ENCODE measurements at regions not wholly inside any gene's neighbourhood (a gene's known extent, or its start where the extent isn't known, plus 50 kb on each side); places are given as distances from the start of the nearest gene placed in this dataset.
"Not testable (repeated sequence)": the region's sequence is repeated elsewhere in the genome, so short reads cannot be mapped to it uniquely, and the experiment has no call there.

DNA sequence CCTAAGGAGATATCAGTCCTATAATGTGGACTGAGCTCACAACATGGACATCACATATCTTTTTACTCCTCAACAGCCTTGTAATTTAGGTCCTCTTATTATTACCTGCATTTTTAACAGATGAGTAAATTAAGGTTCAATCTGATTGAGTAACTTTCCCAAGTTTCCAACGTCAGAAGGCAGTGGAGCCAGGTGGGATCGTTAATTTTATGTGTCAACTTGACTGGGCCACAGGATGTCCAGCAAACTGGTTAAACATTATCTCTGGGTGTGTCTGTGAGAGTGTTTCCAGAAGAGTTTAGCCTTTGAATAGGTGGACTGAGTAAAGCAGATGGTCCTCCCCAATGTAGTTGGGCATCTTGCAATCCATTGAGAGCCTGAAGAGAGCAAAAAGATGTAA lies 59.0 kb upstream of the SLIT2 start:
- Histone ChIP-seq H3K9me3 (no peaks in the 10 kb centered on the region), H3K4me3 (no peak overlapping the region), H3K27ac (no peak overlapping the region), H3K27me3 (no peaks in the 10 kb centered on the region), H3K4me1 (no peaks in the 10 kb centered on the region), H3K36me3 (no peaks in the 10 kb centered on the region)
- no peak for DNase-seq
- in situ Hi-C loops (cut with MboI; ENCODE audit: low pct_ligation_motif_present in 1 of 4, low pct_unique_long_range_greater_than_20kb in 1 of 4, low sequenced_read_pairs in 3 of 4) (no loop called here), intact Hi-C loops (cut with DNase I; ENCODE audit: low total_unique reads) (no loop called here)
- WGBS, 2 donors (ENCODE audit: low coverage in 1 of 2), result 35 to 40% methylated on average over 1 to 2 of the region's 2 CpGs
- no peak for TF ChIP-seq POLR2A (IDR thresholded peaks at IDR 0.05)
- no peak for TF ChIP-seq POLR2AphosphoS5 (IDR thresholded peaks at IDR 0.05)
- no peak for TF ChIP-seq CTCF (IDR thresholded peaks at IDR 0.05)
- no peak for TF ChIP-seq EP300 (IDR thresholded peaks at IDR 0.05; ENCODE audit: low read depth)

DNA sequence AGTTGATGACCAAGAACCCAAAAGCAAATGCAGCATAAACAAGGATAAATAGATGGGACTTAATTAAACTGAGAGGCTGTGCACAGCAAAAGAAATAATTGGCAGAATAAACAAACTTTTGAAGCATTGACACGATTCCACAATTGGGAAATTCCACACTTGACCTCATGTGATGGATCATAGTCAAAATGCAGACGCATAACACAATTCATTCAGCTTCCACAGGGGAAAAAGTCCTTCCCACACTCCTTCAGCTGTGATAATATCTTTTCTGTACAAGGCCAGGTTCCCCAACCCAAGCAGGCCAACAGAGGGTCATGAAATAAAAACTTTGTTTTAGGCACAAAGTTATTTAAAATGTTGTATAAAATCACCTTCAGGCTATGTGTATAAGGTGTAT lies 66.6 kb upstream of the SLIT2 start:
- in situ Hi-C loops (cut with MboI; ENCODE audit: low pct_ligation_motif_present in 1 of 4, low pct_unique_long_range_greater_than_20kb in 1 of 4, low sequenced_read_pairs in 3 of 4), result no loop called here
- Histone ChIP-seq H3K4me3 (no peak overlapping the region), H3K27me3 (no peaks in the 10 kb centered on the region), H3K27ac (no peak overlapping the region), H3K36me3 (no peaks in the 10 kb centered on the region), H3K4me1 (no peaks in the 10 kb centered on the region), H3K9me3 (peaks cover 0 to 4% of the 10 kb centered on the region in 2 donors)
- intact Hi-C loops (cut with DNase I; ENCODE audit: low total_unique reads), result no loop called here
- TF ChIP-seq CTCF (IDR thresholded peaks at IDR 0.05) (no peak), POLR2AphosphoS5 (IDR thresholded peaks at IDR 0.05) (no peak), EP300 (IDR thresholded peaks at IDR 0.05; ENCODE audit: low read depth) (no peak), POLR2A (IDR thresholded peaks at IDR 0.05) (no peak)
- WGBS, 2 donors (ENCODE audit: low coverage in 1 of 2), result 63 to 77% methylated on average over 2 of the region's 2 CpGs
- no peak for DNase-seq

GRCh38 chr4:20183131-20183530 lies 68.6 kb upstream of the SLIT2 start:
- in situ Hi-C loops (cut with MboI; ENCODE audit: low pct_ligation_motif_present in 1 of 4, low pct_unique_long_range_greater_than_20kb in 1 of 4, low sequenced_read_pairs in 3 of 4); intact Hi-C loops (cut with DNase I; ENCODE audit: low total_unique reads); H3K9me3 ChIP-seq; H3K36me3 ChIP-seq; DNase-seq; H3K27me3 ChIP-seq; H3K27ac ChIP-seq; H3K4me3 ChIP-seq; H3K4me1 ChIP-seq: not testable (repeated sequence)
- 89 to 96% methylated on average over 3 to 5 of the region's 5 CpGs for WGBS, 2 donors (ENCODE audit: low coverage in 1 of 2)

DNA sequence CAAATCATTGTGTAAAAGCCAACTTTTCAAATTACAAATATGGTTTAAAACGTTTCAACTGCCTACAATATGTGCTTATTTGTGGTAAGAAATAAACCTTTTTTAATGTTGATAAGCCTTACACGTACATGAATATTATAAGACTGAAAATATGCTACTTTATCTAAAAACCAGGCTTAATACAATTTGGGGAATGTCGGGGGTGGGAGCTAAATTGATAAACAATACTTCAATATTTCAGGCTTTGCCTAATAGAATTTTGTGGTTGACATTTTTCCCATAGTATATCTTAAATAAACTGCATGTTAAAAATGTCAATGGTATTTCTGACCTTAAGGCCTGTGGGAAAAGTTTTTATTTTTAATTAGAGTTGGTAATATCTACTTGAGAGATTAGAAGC lies 69.8 kb upstream of the SLIT2 start:
- Histone ChIP-seq H3K36me3 (no peaks in the 10 kb centered on the region), H3K4me1 (no peaks in the 10 kb centered on the region), H3K4me3 (no peak overlapping the region), H3K9me3 (peaks cover 0 to 4% of the 10 kb centered on the region in 2 donors), H3K27ac (no peak overlapping the region), H3K27me3 (no peaks in the 10 kb centered on the region)
- no peak for DNase-seq
- no peak for TF ChIP-seq POLR2A (IDR thresholded peaks at IDR 0.05)
- WGBS, 2 donors (ENCODE audit: low coverage in 1 of 2), result 52 to 67% methylated on average over 3 of the region's 3 CpGs
- intact Hi-C loops (cut with DNase I; ENCODE audit: low total_unique reads), result no loop called here
- in situ Hi-C loops (cut with MboI; ENCODE audit: low pct_ligation_motif_present in 1 of 4, low pct_unique_long_range_greater_than_20kb in 1 of 4, low sequenced_read_pairs in 3 of 4), result no loop called here

GRCh38 chr4:20180509-20180908 lies 71.2 kb upstream of the SLIT2 start:
- TF ChIP-seq POLR2A (IDR thresholded peaks at IDR 0.05) (no peak), CTCF (IDR thresholded peaks at IDR 0.05) (no peak), POLR2AphosphoS5 (IDR thresholded peaks at IDR 0.05) (no peak), EP300 (IDR thresholded peaks at IDR 0.05; ENCODE audit: low read depth) (no peak)
- in situ Hi-C loops (cut with MboI; ENCODE audit: low pct_ligation_motif_present in 1 of 4, low pct_unique_long_range_greater_than_20kb in 1 of 4, low sequenced_read_pairs in 3 of 4), result no loop called here
- peaks cover 0 to 4% of the 10 kb centered on the region in 2 donors for H3K9me3 ChIP-seq
- DNase-seq, result no peak
- no peaks in the 10 kb centered on the region for H3K4me1 ChIP-seq
- no peaks in the 10 kb centered on the region for H3K36me3 ChIP-seq
- H3K27ac ChIP-seq, result no peak overlapping the region
- H3K27me3 ChIP-seq, result no peaks in the 10 kb centered on the region
- intact Hi-C loops (cut with DNase I; ENCODE audit: low total_unique reads), result no loop called here
- H3K4me3 ChIP-seq, result no peak overlapping the region

Data from transverse colon (tissue), 4 donors.